HTR-8/SVneo (cell line): ENCODE measurements at regions not wholly inside any gene's neighbourhood (a gene's known extent, or its start where the extent isn't known, plus 50 kb on each side); places are given as distances from the start of the nearest gene placed in this dataset.

Experiments
- DNase-seq: peaks from one replicate; pipeline ENCODE4 v3.0.0; 2011; ENCODE audit warnings: low spot score, mixed read lengths; ENCODE audit not compliant: insufficient read length
- FAIRE-seq: peaks from 2 replicates; lab custom pipeline; 2011; peaks lifted over from hg19 to GRCh38; lab: Jason Lieb, UNC

GRCh38 chr6:92047152-92047850, 1372.1 kb downstream of the EPHA7 start:
- FAIRE-seq (no peak), DNase-seq (no peak)

GRCh38 chr6:92044312-92044711, 1375.0 kb downstream of the EPHA7 start:
- FAIRE-seq (no peak), DNase-seq (no peak)

GRCh38 chr6:92043777-92044176, 1375.6 kb downstream of the EPHA7 start:
- DNase-seq (no peak), FAIRE-seq (no peak)

- FAIRE-seq (no peak), DNase-seq (no peak)
These were observed 1392.5 kb downstream of the EPHA7 start for GRCh38 chr6:92026878-92027277.

GRCh38 chr6:92024881-92025280, 1394.5 kb downstream of the EPHA7 start:
- DNase-seq = no peak
- no peak for FAIRE-seq

GRCh38 chr6:92024110-92024509, 1395.2 kb downstream of the EPHA7 start:
- no peak for FAIRE-seq

GRCh38 chr6:92023410-92023966, 1395.9 kb downstream of the EPHA7 start:
- FAIRE-seq = no peak
- no peak for DNase-seq

More at GRCh38 chr6:92024110-92024509, 1395.2 kb downstream of the EPHA7 start:
- DNase-seq = no peak

- DNase-seq (no peak), FAIRE-seq (no peak)
These were observed 1407.6 kb downstream of the EPHA7 start for GRCh38 chr6:92011681-92012245.

- DNase-seq (no peak), FAIRE-seq (no peak)
These were observed 1410.4 kb downstream of the EPHA7 start for GRCh38 chr6:92008757-92009502.

GRCh38 chr6:92000112-92000511, 1413.2 kb upstream of the MAP3K7 start:
- no peak for FAIRE-seq

GRCh38 chr6:91994787-91995186, 1407.9 kb upstream of the MAP3K7 start:
- FAIRE-seq (no peak), DNase-seq (no peak)

More at GRCh38 chr6:92000112-92000511, 1413.2 kb upstream of the MAP3K7 start:
- no peak for DNase-seq

- DNase-seq = no peak
- no peak for FAIRE-seq
These were observed 1395.7 kb upstream of the MAP3K7 start for GRCh38 chr6:91982559-91982958.

GRCh38 chr6:91976797-91977196, 1389.9 kb upstream of the MAP3K7 start:
- FAIRE-seq (no peak), DNase-seq (no peak)

- DNase-seq (no peak), FAIRE-seq (no peak)
These were observed 1383.8 kb upstream of the MAP3K7 start for GRCh38 chr6:91970700-91971099.

- no peak for FAIRE-seq
- no peak for DNase-seq
These were observed 1379.0 kb upstream of the MAP3K7 start for GRCh38 chr6:91965872-91966271.

GRCh38 chr6:91961671-91962070, 1374.8 kb upstream of the MAP3K7 start:
- FAIRE-seq = no peak
- no peak for DNase-seq

GRCh38 chr6:91961236-91961635, 1374.4 kb upstream of the MAP3K7 start:
- no peak for FAIRE-seq
- DNase-seq = no peak

- FAIRE-seq = no peak
- no peak for DNase-seq
These were observed 1355.0 kb upstream of the MAP3K7 start for GRCh38 chr6:91941838-91942237.

GRCh38 chr6:91940801-91941200, 1353.9 kb upstream of the MAP3K7 start:
- no peak for DNase-seq
- no peak for FAIRE-seq

GRCh38 chr6:91926827-91927226, 1340.0 kb upstream of the MAP3K7 start:
- no peak for FAIRE-seq
- DNase-seq = no peak

- no peak for DNase-seq
- FAIRE-seq = no peak
These were observed 1339.5 kb upstream of the MAP3K7 start for GRCh38 chr6:91926361-91926760.
